Renal cortical epithelial cell (primary cell): ENCODE measurements at regions not wholly inside any gene's neighbourhood (a gene's known extent, or its start where the extent isn't known, plus 50 kb on each side); places are given as distances from the start of the nearest gene placed in this dataset.
"Not testable (repeated sequence)": the region's sequence is repeated elsewhere in the genome, so short reads cannot be mapped to it uniquely, and the experiment has no call there.

Experiments used
- DNase-seq: peaks from one replicate; pipeline ENCODE4 v3.0.0-alpha.2; 2011; ENCODE audit warnings: low read depth

DNA sequence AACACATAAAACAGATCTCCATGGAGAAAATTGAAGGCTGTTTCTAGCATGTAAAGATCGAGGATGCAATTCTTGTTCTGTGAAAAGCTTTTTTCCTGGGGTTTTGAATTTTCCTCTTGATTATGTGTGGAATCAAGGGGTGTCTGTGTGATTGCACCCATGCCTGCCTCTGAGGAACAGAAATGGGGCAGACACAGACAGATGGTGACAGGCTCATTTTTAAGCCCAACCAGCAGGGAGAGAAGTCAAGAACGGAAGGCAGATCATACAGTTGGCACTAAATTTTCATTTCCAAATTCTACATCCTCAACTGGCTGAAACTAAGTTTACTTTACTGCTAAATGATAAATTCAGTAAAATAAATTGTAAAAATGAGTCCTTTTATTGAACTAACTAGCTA, 1037.7 kb upstream of the KLHL29 start:
- no peak for DNase-seq

DNA sequence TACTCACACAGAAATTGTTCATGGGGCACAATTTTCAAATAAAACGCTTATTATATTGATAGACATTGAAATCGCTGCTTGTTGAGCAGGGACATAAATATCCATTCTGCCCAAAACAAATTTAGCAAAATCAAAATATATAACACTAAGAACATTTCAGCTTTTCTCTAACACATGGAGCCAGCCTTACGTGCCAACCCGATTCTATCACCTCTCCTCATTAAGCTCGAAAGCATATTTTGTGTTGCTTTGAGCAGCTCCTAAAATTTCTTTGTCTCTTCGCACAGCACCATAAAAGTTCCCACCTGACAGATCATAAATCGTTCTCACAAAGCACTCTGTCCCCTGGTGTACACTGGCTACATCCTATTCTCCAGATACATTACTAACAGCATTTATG, 1034.4 kb upstream of the KLHL29 start:
- no peak for DNase-seq

DNA sequence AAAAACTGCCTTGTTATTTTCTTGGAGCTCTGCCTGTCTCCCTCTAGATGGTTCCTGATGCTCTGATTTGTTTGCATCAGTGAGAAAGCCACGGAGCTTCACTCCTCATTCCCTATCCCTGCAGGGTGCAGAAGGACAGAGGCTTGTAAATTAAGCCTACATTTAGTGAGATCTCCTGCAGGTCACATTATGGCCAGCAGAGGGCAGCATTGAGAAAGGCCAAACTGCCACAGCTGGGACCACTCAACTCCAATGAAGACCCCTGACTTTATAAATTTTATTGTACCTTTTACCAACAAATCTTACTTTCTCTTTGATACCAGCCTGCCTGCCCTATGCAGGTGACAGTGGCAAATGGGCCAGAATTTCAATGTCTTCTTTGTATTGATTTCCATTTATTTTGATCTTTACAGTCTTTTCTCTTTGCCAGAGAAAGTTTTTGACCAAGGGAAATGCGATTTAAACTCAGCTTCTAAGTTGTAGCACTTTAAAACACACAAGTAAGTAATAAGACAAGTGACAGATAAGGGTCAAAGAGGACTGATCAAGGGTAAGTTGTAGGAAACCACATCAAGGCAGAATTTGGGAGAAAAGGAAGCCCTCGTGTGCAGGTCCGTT, 1029.1 kb upstream of the KLHL29 start:
- DNase-seq = peak; percentile 7

DNA sequence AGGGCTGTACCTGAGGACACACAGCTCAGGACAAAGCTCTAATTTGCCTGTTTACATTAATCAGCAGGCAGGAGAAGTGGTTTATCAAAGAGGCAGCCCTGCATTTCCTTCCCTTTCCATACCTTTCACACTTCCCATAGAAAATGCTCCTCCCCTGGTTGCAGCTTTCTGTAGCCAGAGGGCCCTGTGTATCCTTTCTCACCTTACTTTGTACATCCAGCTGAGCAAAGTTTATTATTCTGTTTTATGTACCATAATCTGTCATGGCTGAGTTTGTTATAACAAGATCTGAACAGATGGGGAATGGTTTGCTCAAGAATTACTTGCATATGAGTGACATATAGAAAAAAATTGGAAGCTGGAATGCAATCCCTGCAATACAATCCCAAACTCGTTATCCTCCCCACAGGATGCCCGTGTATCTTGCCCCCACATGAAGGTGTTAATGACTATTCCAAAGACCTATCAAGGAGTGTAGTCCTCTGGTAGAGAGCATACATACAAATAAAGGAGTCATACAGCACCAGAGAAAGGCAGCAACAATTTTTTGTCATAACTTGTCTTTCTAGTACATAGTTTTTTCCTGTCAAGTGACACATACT, 1025.8 kb upstream of the KLHL29 start:
- DNase-seq = no peak

DNA sequence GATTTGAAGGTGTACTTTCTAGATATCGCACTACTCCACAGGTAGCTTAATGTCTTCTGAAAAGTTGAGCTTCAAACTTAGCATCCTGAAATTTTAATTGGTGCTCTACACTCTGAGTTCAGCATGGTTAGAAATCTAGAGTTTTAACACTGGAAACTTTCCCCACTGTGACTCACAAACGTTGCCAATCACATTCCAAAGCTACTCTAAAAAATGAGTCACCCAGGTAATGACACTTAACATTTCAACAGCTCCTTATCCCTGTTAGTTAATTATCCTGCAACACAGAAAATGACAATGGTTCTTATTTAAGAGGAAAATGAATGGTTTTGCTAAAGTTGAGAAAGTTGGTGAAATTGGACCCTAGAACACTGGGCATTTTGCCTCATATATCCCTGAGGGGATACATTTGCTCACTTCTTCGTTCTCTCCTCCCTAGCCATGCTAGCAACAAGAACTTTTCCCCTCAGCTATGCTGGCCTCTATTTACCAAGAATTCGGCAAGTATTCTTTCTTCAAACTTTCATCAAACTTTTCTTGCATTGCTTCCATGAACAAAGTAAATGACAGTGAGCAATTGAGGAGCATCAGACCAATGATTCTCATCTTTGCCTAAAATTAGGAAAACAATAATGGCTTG, 1024.1 kb upstream of the KLHL29 start:
- DNase-seq = peak; percentile 76

DNA sequence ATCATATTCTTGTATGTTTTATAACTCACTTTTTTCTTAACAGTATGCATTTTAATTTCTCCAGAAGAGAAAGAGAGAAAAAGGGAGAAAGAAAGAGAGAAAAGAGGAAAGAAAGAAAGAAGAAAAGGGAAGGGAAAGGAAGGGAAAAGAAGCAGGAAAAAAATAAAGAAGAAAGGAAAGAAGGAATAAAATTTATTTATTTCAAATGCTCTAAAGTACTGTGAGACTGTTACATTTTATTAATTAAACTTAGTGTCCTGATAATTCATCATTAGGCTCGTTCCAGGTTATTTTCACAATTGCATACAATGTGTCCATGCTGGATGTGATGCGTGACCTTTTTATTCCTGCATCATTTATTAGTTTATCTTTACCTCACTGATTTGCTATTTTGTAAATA, 1023.4 kb upstream of the KLHL29 start:
- DNase-seq = no peak

DNA sequence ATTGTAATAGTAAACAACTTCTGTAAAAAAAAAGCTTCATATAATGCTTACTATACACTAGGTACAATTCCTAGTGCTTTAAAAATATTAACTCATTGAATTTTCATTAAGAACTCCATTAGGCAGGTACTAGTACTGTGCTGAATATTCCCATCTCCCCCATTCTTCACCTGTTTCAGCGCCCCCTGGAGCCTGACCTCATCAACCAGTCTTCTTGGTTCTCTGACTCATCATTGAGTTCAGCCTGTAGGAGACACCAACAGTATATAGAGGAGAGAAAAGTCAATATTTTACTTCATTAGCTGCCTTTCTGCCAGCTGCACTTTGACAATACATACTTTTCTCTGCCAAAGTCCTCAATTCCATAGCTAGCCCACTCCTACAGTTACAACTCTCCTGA, 1009.9 kb upstream of the KLHL29 start:
- DNase-seq = peak; percentile 8

DNA sequence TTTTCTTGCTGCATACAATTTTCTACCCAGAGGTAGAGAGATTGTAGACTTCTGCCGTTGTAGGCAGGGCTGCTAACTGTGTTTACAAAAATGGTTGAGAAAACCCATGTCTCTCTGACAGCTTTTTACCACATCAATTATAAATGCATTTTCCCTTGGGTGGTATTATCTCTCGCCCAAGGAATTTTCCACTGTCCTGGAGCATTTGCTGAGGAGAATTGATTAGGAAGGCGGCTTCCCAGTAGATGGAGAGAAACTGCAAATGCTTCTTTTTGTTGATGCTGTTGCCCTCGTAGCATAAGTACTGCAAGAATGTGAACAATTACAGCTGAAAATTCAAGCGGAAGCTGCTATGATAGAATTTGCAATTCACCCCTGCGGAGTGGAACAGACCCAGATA, 1007.7 kb upstream of the KLHL29 start:
- no peak for DNase-seq

DNA sequence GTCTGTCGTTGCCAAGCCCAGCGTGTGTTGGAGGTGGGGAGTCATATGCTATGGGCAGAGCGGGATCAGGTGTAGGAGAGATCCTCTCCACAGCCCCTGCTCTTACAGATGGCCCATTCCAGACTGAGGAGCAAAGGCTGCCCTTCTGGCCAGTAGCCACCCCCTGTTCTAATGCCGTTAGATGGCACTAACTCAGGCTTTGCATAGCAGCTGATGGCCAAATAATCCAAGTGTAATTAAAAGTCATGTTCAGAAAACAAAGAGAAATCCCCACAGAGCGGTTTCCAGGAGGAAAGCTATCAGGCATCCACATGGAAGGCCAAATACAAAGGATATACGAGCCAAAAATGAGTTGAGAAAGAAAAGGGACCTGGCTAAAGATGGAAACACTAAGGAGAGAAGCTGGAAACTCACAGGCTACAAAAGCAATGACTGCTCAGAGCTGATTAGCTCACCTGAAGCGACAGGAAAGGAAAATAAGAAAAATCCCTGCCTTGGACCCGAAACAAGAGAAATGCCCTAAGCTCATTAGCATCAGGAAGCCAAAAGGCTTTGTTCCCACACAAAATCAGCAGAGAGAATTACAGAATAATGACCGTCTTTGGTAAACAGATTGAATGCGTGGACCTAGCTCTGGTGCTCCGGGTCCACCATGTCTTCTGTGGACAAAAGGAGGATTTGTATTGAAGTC, 1002.4 kb upstream of the KLHL29 start:
- no peak for DNase-seq

DNA sequence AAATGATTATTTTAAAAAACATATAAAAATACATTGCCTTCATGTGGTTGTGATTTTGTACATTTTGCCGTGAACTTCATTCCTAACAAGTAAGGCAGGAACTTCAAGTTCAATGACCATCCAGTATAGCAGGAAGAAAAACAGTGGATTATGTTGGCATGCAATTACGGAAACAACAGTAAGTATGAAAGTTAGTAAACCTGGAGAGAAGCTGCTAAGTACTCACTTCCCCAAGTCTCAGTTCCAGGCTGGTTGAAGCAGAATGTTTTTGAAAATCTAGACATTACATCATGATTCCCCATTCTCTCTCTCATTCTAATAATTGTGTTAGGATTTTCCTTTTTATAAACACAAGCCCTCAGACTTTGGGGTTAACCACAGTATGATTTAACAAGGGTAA, 987.1 kb upstream of the KLHL29 start:
- DNase-seq = no peak

DNA sequence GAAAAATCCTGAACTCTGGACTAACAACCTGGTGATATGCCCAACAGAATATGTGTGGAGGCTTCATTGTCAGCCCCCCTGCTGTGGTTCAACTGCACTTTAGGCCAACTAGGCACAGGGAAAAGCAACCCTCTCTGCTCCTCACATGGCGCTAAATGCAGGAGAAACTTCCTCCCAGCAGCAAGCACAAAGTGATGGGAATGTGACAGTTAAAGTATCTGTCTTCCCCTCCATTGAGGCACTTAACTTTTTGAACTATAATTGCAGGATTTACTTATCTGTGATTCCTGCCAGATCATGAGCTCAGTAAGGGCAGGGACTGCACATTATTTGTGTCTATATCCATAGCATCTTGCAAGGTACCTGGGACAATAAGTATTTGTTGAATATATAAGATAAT, 981.2 kb upstream of the KLHL29 start:
- DNase-seq = no peak

DNA sequence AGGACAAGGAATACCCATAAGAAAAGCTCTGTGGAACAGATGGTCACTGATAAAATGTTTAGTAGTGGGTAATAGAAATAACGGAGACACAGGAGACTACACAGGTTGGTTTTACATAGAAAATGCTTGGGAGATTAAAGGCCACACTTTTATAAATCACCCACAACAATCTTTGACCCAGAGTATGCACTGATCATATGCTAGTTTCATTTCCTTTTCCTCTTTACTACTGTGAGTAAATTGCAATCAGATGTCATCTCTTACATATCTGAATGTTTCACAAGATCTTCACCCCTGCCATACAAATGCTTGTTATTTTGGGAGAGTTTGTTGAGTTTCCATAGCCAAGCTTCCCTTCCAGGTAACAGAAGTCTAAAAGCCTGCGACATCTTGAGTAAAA, 978.4 kb upstream of the KLHL29 start:
- DNase-seq = no peak

DNA sequence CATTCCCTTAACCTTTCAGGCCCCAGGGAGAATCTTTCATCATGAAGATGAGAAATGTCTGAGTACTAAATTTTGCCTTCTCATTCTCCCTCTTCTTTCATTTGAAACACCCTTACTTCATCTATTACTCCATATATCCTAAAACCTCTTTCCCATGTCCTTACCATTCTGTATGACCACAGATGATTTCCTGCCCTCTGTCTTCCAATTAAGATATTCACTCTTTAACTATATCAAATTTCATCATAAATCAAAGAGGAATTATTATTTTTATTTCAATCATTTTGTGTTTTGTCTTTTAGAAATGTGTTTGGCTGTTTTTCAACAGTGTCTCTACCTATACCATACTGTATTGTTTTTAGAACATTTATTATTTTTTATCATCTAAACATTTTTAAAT, 964.9 kb upstream of the KLHL29 start:
- no peak for DNase-seq

DNA sequence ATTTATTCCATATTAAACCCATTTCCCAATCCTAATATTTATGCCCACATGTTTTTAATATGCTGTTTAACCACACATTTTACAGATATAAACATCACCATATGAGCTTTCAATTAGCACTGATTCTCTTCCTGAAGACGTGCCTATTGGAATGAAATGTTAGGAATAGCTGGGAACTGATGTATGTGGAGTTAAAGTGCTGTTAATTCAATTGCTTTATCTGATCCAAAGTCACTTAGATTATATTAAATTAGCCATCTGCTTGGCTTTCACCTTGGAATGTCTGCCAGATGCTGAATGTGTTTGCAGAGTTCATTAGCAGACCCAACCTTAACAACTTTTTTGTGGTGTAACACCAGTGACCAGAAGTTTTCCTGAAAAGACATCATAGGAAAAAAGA, 942.9 kb upstream of the KLHL29 start:
- no peak for DNase-seq

DNA sequence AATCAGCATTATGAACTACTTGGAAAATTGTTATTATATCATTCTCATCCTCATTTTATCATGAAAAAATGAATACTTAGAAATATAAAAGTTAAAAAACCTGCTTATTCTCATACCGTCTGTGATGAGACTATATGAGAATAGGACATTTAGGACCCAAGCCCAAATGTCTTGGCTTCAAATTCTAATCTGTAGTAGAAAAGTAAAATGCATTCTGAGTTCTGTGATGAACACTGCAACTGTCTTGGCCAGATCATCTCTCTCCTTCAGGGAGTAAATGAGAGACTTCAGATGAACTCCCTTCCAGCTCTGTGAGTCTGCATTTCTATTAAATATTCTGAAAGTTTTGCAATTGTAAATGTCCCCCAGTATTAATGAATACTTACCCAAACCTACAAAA, 940.7 kb upstream of the KLHL29 start:
- DNase-seq = no peak

DNA sequence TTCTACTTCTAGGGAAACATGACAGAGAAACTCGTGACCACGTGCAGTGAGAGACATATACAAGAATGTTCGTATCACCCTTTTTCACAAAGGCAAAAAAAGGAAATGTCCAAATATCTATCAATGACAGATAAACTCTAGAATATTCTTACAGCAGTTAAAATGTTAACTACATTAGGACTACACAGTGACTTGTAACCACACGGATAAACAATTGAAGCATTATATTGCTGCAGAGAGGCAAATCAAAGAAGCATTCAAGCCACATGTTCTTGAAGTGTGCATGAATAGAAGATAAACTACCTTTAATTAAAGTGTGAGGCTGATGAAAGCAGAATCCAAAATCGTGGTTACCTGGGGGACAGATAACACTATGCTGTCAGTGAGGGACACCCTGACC, 935.3 kb upstream of the KLHL29 start:
- no peak for DNase-seq

DNA sequence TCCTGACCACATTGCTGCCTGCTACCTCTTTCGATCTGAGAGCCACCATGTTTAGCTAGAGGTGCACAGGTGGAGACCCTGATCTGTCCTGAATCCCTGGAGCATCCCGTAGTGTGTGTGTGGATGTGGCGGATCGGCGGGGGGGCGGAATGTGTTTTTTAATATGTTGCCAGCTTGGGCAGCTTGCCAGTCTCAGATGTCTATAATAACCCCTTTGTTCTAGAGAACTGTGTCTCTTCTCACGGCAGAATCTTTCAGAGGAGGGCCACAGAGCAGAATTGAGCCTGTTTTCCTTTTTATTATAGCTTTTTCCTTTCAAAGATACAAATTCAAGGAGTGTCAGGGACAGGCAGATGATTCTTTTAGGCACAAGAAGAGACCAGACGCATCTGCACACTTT, 934.1 kb upstream of the KLHL29 start:
- DNase-seq = no peak

DNA sequence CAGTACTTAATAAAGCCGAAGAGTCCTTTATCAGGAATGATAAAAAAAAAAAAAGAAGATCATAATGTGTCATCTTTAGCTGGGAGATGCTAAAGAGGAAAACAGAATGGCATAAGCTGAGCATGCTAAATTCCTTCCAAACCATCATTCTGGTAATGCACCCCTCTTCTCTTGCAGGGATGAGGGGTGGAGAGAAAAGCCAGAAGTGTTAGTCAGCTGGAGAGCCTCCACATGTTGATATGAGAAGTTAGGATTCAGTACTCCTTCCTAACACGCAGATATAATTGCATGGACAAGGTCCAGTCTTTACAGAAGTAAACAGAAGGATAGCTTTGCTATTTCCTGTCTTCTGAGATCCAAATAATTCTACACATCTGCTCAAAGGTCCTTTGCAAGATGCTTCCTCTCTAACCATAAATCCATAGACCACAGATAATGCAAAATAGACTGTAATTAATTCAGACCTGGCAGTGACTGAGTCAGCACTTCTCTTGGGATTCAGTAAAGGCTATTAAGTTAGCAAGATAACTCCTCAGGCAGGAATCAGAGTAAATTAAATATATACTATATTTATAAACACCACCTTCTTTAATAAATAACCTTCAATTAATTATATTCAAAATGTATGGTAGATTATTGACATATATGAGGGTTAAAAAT, 930.0 kb upstream of the KLHL29 start:
- no peak for DNase-seq

DNA sequence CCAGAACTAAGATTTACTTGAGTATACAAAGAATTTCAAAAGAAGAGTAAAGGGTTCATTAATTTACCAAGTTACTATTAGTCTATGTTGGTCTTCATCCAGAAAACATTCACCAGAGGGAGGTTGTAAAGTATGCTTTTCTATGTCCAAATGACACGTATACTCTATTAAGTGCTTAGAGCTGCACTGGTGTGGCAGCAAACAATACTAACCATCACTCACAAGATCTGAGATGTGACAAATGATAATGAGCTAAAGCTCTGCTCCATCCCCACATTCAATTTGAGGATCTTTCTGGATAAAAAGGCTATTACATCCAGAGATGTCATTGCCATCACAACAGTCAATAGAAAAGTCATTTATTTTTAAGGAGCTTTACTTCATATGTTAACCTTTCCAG, 926.5 kb upstream of the KLHL29 start:
- no peak for DNase-seq

DNA sequence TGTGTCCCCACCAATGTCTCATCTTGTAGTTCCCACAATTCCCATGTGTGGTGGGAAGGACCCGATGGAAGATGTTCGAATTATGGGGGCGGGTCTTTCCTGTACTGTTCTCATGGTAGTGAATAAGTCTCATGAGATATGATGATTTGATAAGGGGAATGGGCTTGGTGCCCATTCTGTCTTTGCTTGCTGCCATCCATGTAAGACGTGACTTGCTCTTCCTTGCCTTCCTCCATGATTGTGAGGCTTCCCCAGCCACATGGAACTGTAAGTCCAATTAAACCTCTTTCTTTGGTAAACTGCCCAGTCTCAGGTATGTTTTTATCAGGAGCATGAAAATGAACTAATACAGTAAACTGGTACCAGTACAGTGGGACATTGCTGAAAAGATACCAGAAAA, 909.9 kb upstream of the KLHL29 start:
- DNase-seq = not testable (repeated sequence)

DNA sequence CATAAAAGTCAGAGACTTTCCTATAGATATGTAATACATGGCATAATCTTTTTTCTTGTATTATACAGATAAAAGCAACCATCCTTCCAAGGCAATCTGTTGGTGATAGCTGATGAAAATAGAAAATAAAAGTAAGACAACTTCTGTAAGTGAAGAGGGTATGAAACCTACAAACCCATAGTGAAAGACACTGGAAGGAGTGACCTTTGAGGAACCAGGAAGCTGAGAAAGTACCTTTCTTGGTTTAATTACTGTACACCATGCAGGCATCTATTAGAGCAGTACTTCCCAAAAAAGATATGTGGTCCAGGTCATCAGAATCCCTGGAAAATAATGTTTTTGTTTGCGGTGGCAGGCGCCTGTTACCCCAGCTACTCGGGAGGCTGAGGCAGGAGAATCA, 906.6 kb upstream of the KLHL29 start:
- DNase-seq = no peak

DNA sequence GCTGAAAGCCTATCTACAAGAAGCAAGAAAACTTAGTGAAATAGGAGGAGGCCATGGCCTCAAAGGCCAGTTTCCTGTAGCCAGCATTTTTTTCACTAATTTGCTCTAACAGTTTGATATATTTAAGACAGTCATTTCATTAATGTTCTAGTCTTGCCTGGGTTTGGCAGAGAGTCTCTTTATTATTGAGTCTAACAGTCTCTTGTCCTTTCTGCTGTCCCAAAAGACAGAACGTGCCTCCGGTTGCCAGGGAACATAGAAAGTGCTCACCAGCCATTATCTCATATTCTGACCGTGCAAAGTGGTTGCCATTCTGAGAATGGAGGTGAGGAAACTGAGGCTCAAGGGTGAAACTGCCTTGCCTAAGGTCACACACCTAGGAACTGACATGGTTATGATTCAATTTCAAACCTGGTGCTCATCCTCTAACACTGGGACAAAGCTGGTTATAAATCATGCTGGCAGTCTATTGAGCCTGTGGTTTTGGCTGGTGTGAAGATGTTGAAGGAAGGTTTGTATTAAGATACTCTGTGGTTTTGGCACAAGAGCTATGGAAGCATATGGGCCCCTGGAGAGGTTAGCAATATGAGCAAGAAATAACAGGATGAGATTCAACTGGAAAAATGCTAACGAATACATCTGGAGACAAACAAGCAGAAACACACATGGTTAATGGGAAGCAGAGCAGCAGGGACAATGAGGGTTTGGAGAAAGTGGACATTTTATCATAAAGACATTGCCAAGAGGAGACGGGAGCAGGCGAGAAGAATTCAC, 903.3 kb upstream of the KLHL29 start:
- DNase-seq = no peak
